Fibroblast of lung (primary cell): ENCODE measurements at regions not wholly inside any gene's neighbourhood (a gene's known extent, or its start where the extent isn't known, plus 50 kb on each side); places are given as distances from the start of the nearest gene placed in this dataset.

Experiments used
- CTCF ChIP-seq, 2 donors: IDR thresholded peaks in 1 of 2; conservative IDR thresholded peaks in 1 of 2; 1 replicate in 1 of 2; 2 replicates in 1 of 2; pipeline ENCODE4 v1.5.1; 2011 to 2012; ENCODE audit warnings: low read length in 2 of 2, control low read depth in 1 of 2, inconsistent platforms in 1 of 2, low read depth in 1 of 2, mild to moderate bottlenecking in 1 of 2
- EZH2 ChIP-seq: IDR thresholded peaks from 2 replicates; pipeline ENCODE4 v1.5.1; 2012; ENCODE audit warnings: low read length, control low read depth, mild to moderate bottlenecking; ENCODE audit errors: missing control alignments

- TF ChIP-seq CTCF (conservative IDR thresholded peaks at IDR 0.05 in 1 of 2, IDR thresholded peaks at IDR 0.05 in 1 of 2; ENCODE audit: low read depth in 1 of 2, low read length in 2 of 2), result no peak
- TF ChIP-seq EZH2, result no peak
Observed at GRCh38 chr1:81547912-81548303, 252.8 kb upstream of the ADGRL2 start.
